ENCODE measurements at regions not wholly inside any gene's neighbourhood (a gene's known extent, or its start where the extent isn't known, plus 50 kb on each side); places are given as distances from the start of the nearest gene placed in this dataset.
"Not testable (repeated sequence)": the region's sequence is repeated elsewhere in the genome, so short reads cannot be mapped to it uniquely, and the experiment has no call there.

DNA sequence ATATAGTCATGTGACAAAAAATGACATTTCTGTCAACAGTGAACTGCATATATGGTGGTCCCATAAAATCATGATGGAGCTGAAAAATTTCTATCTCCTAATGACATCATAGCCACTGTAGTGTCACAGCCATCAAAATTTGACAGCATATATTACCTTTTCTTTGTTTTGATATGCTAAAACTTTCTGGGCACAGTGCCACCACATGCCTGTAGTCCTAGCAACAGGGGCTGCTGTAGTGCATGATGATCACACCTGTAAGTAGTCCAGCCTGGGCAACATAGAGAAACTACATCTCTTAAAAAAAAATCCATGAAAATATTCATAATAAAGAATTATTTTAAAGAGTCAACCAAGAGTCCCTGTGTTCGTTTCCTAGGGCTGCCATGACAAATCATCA is 155.5 kb upstream of the SERTAD2 start:
- in situ Hi-C loops (cut with MboI; ENCODE audit: low pct_unique_long_range_greater_than_20kb, low sequenced_read_pairs, unreplicated experiment) = no loop called here
- no peak for DNase-seq (ENCODE audit: low spot score)
- TF ChIP-seq, protein P1, sequence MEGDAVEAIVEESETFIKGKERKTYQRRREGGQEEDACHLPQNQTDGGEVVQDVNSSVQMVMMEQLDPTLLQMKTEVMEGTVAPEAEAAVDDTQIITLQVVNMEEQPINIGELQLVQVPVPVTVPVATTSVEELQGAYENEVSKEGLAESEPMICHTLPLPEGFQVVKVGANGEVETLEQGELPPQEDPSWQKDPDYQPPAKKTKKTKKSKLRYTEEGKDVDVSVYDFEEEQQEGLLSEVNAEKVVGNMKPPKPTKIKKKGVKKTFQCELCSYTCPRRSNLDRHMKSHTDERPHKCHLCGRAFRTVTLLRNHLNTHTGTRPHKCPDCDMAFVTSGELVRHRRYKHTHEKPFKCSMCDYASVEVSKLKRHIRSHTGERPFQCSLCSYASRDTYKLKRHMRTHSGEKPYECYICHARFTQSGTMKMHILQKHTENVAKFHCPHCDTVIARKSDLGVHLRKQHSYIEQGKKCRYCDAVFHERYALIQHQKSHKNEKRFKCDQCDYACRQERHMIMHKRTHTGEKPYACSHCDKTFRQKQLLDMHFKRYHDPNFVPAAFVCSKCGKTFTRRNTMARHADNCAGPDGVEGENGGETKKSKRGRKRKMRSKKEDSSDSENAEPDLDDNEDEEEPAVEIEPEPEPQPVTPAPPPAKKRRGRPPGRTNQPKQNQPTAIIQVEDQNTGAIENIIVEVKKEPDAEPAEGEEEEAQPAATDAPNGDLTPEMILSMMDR (IDR thresholded peaks at IDR 0.05; ENCODE audit: extremely low read depth, insufficient read depth, missing control alignments) = no peak

DNA sequence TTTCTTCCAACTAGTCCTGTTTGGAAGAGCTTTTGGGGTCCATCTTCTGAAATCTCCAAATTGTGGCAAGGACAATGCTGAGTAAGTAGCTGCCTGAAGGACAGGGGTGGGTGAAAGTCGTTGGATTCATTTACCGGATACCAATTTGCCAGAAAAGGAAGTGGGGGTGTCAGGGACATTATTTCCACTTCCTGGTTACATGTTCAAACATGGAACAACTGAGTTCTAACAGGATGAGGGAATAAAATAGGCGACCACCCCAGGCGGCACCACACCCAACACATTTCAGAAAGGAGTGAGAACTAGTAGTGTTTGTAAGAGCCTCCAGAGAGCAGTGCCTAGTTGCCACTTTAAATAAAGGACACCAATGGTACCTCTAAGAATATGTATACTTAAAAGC is 158.6 kb upstream of the SERTAD2 start:
- TF ChIP-seq, protein P1 (IDR thresholded peaks at IDR 0.05; ENCODE audit: extremely low read depth, insufficient read depth, missing control alignments) = no peak
- DNase-seq (ENCODE audit: low spot score) = no peak
- in situ Hi-C loops (cut with MboI; ENCODE audit: low pct_unique_long_range_greater_than_20kb, low sequenced_read_pairs, unreplicated experiment) = no loop called here

DNA sequence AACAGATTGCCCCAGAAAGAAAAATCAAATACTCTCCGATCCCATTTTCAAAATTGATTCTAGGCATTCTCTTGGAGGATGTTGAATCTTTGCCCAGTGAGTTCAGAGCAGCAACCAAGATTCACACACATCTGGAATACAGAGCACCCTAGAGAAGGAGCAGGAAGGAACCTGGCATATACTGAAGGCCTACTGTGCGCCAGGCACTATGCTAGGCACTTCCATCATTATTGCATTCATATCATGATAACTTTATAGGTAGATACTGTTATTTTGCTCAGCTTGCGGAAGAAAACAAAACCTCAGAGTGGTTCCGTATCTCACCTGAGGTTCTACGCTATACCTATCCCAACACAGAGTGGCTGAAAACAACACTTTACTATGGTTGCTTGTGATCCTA is 160.3 kb upstream of the SERTAD2 start:
- TF ChIP-seq, protein P1 (IDR thresholded peaks at IDR 0.05; ENCODE audit: extremely low read depth, insufficient read depth, missing control alignments) = no peak
- no peak for DNase-seq (ENCODE audit: low spot score)
- in situ Hi-C loops (cut with MboI; ENCODE audit: low pct_unique_long_range_greater_than_20kb, low sequenced_read_pairs, unreplicated experiment) = no loop called here

DNA sequence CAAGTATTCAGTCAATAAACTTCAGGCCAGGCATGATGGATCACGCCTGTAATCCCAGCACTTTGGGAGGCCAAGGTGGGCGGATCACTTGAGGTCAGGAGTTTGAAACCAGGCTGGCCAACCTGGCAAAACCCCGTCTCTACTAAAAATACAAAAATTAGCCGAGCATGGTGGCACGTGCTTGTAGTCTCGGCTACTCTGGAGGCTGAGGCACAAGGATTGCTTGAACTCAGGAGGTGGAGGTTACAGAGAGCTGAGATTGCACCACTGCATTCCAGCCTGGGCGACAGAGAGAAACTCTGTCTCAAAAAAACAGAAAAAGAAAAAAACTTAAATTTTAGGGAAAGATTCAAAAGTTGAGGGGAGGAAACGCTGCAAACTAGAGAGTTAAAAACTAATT is 162.8 kb upstream of the SERTAD2 start:
- in situ Hi-C loops (cut with MboI; ENCODE audit: low pct_unique_long_range_greater_than_20kb, low sequenced_read_pairs, unreplicated experiment); DNase-seq (ENCODE audit: low spot score): not testable (repeated sequence)

DNA sequence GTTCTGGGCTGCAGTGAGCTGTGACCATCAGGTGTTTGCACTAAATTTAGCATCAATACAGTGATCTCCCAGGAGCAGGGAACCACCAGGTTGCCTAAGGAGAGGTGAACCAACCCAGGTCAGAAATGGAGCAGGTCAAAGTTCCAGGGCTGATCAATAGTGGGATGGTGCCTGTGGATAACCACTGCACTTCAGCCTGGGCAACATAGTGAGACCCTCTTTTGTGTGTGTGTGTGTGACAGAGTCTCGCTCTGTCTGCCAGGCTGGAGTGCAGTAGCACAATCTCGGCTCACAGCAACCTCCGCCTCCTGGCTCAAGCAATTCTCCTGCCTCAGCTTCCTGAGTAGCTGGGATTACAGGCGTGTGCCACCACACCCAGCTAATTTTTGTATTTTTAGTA is 163.7 kb upstream of the SERTAD2 start:
- in situ Hi-C loops (cut with MboI; ENCODE audit: low pct_unique_long_range_greater_than_20kb, low sequenced_read_pairs, unreplicated experiment) = no loop called here
- no peak for DNase-seq (ENCODE audit: low spot score)

DNA sequence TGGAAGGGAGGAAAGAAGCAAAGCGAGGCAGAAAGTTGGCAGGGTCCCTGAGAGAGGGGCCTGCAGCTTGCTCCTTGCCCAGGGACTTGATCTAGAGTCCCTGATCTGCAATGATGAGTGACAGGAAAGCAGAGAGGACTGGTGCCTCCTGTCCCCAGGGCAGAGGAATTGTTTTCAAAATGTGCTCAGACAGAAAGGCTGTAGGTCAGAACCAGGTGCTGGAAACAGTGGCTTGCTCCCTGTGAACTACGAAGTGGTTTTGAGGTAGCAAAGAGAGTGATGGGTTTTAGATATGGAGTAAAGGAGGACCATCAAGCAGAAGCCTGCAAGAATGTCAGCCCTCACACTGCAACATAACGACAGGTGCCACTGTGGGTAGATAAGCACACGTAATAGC is 164.9 kb upstream of the SERTAD2 start:
- DNase-seq (ENCODE audit: low spot score) = no peak
- TF ChIP-seq, protein P1 (IDR thresholded peaks at IDR 0.05; ENCODE audit: extremely low read depth, insufficient read depth, missing control alignments) = no peak
- in situ Hi-C loops (cut with MboI; ENCODE audit: low pct_unique_long_range_greater_than_20kb, low sequenced_read_pairs, unreplicated experiment) = no loop called here

More for the DNA sequence above, 163.7 kb upstream of the SERTAD2 start:
- TF ChIP-seq, protein P1 (IDR thresholded peaks at IDR 0.05; ENCODE audit: extremely low read depth, insufficient read depth, missing control alignments) = no peak

DNA sequence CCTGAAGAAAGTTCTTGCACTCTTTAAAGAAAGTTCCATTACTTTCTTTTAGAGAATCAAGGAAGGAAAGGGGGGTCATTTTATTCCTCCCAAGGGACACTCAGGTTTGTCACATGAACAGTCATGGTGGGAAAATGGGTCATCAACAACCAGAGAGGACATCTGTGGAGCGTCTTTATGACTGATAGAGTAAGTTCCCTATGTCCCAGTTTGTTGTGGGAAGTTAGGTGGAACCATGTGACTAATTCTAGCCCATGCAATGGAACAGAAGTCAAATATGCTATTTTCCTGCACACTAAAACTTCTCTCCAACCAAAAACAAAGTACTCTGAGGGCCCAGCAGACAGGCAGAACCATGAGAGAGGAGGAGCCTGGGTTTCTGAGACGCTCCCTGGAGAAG is 165.6 kb upstream of the SERTAD2 start:
- no peak for DNase-seq (ENCODE audit: low spot score)
- in situ Hi-C loops (cut with MboI; ENCODE audit: low pct_unique_long_range_greater_than_20kb, low sequenced_read_pairs, unreplicated experiment) = no loop called here
- TF ChIP-seq, protein P1 (IDR thresholded peaks at IDR 0.05; ENCODE audit: extremely low read depth, insufficient read depth, missing control alignments) = no peak

Data from GM13977 (cell line).